ENCODE measurements at regions not wholly inside any gene's neighbourhood (a gene's known extent, or its start where the extent isn't known, plus 50 kb on each side); places are given as distances from the start of the nearest gene placed in this dataset.

DNA sequence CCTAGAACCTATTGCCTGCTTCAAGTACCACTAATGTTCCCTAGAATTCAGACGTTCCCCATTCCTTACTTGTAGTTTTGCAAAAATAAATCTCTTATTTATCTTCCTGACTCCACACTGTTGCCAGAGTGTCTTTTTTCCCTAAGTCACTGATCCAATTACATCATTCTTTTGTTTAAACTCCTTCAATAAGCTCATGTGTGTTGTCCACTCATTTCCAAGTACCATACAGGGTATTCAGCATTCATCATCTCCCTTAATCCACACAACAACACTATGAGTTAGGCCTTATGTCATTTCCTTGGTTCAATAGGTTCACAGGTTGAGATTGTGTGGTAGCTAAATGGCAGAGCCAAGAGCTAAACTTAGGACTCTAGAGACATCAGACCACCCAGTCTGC is 119.9 kb upstream of the RHOBTB1 start:
- Histone ChIP-seq H3K9me3 (no peaks in the 10 kb centered on the region), H3K27me3 (no peaks in the 10 kb centered on the region), H3K27ac (no peak overlapping the region), H3K4me1 (no peaks in the 10 kb centered on the region), H3K4me3 (no peak overlapping the region), H3K36me3 (no peaks in the 10 kb centered on the region)
- intact Hi-C loops (cut with DNase I; ENCODE audit: low total_unique reads), result loop anchor here (5.0 kb wide), 1 partner anchor 967 kb away; no protein-coding TSS in a partner anchor
- TF ChIP-seq, protein P1, sequence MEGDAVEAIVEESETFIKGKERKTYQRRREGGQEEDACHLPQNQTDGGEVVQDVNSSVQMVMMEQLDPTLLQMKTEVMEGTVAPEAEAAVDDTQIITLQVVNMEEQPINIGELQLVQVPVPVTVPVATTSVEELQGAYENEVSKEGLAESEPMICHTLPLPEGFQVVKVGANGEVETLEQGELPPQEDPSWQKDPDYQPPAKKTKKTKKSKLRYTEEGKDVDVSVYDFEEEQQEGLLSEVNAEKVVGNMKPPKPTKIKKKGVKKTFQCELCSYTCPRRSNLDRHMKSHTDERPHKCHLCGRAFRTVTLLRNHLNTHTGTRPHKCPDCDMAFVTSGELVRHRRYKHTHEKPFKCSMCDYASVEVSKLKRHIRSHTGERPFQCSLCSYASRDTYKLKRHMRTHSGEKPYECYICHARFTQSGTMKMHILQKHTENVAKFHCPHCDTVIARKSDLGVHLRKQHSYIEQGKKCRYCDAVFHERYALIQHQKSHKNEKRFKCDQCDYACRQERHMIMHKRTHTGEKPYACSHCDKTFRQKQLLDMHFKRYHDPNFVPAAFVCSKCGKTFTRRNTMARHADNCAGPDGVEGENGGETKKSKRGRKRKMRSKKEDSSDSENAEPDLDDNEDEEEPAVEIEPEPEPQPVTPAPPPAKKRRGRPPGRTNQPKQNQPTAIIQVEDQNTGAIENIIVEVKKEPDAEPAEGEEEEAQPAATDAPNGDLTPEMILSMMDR (IDR thresholded peaks at IDR 0.05), result no peak
- no peak for TF ChIP-seq POLR2A (IDR thresholded peaks at IDR 0.05)
- no peak for TF ChIP-seq POLR2AphosphoS5 (IDR thresholded peaks at IDR 0.05)
- no peak for DNase-seq (ENCODE audit: low spot score in 2 of 2)

DNA sequence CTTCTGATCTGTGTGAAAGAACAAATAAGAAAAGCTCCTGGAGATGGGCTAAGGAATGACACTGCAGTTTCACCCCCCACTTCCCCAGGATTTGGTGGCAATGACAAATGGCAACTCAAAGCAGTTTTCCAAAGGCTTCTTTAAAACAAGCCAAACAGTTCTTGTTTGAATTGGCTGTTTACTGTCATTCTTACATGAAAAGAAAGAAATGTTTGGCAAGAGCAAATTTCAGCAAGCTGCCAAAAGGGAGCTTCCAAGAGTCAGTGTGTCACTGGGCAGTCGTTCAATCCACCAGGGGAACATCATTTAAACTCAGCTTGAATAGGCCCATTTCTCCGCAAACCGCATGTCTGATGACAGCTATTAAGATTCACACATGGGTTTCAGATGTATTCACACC is 119.0 kb upstream of the RHOBTB1 start:
- no peak overlapping the region for H3K27ac ChIP-seq
- no peaks in the 10 kb centered on the region for H3K36me3 ChIP-seq
- no peaks in the 10 kb centered on the region for H3K4me1 ChIP-seq
- no peaks in the 10 kb centered on the region for H3K27me3 ChIP-seq
- H3K9me3 ChIP-seq, result no peaks in the 10 kb centered on the region
- no peak for DNase-seq (ENCODE audit: low spot score in 2 of 2)
- peak in 1 of 3 donors; percentile 46 for TF ChIP-seq POLR2AphosphoS5 (IDR thresholded peaks at IDR 0.05)
- no peak for TF ChIP-seq POLR2A (IDR thresholded peaks at IDR 0.05)
- H3K4me3 ChIP-seq, result no peak overlapping the region
- intact Hi-C loops (cut with DNase I; ENCODE audit: low total_unique reads), result loop anchor here (5.0 kb wide), 1 partner anchor 966 kb away; no protein-coding TSS in a partner anchor

DNA sequence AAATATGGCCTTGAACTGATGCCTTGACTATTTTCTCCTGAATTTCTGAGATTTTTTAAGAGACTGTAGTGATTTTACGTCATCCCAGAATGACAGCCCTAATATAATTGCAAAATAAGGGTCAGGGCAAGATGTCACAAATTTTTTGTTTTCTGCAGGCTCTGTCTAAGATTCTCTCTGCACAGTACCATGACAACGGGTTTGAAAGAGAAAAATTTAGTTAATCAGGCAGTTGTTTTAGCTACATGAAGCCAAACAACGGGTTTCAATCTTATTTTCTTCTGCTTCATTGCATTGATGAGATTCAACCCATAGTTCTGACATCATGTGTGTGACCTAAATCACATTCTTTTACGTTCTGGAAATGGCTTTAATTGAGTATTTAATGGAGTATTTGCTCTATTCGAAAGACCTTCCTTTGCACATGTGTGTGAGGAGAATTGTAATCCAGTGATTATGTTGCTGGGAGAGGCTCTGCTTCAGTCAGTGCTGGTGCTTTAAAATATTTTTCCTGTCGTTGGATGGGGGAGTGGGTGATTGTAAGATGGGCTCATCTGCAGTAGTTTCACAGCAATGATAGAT is 118.0 kb upstream of the RHOBTB1 start:
- H3K9me3 ChIP-seq, result no peaks in the 10 kb centered on the region
- H3K36me3 ChIP-seq, result no peaks in the 10 kb centered on the region
- H3K4me3 ChIP-seq, result no peak overlapping the region
- H3K27me3 ChIP-seq, result no peaks in the 10 kb centered on the region
- no peak overlapping the region for H3K27ac ChIP-seq
- DNase-seq (ENCODE audit: low spot score in 2 of 2), result no peak
- intact Hi-C loops (cut with DNase I; ENCODE audit: low total_unique reads), result loop anchor here (5.0 kb wide), 1 partner anchor 965 kb away; no protein-coding TSS in a partner anchor
- TF ChIP-seq, protein P1 (IDR thresholded peaks at IDR 0.05), result no peak
- no peak for TF ChIP-seq POLR2A (IDR thresholded peaks at IDR 0.05)
- TF ChIP-seq POLR2AphosphoS5 (IDR thresholded peaks at IDR 0.05), result no peak
- no peaks in the 10 kb centered on the region for H3K4me1 ChIP-seq

DNA sequence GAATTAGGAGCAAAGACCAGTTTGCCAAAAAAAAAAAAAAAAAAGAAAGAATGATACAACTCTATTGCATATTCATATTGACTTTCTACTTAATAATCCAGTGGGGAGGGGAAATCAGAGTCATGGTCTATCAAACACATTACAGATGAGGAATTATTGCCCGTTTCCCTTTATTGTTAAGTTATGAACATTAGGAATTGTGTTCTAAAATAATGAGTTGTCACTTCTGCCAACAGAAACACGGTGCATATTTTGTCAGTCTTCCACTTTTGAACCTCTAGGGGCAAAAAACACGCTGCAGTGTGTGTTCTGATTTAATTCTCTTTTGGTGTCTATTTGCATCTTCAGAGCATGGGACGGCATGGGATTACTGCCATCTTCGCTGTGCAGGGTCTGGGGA is 115.7 kb upstream of the RHOBTB1 start:
- Histone ChIP-seq H3K27ac (no peak overlapping the region), H3K36me3 (no peaks in the 10 kb centered on the region), H3K27me3 (no peaks in the 10 kb centered on the region), H3K9me3 (no peaks in the 10 kb centered on the region), H3K4me1 (no peaks in the 10 kb centered on the region), H3K4me3 (no peak overlapping the region)
- DNase-seq (ENCODE audit: low spot score in 2 of 2), result no peak
- intact Hi-C loops (cut with DNase I; ENCODE audit: low total_unique reads), result loop anchor here (5.0 kb wide), 1 partner anchor 962 kb away; no protein-coding TSS in a partner anchor
- no peak for TF ChIP-seq POLR2A (IDR thresholded peaks at IDR 0.05)
- TF ChIP-seq POLR2AphosphoS5 (IDR thresholded peaks at IDR 0.05), result no peak
- TF ChIP-seq, protein P1 (IDR thresholded peaks at IDR 0.05), result no peak

DNA sequence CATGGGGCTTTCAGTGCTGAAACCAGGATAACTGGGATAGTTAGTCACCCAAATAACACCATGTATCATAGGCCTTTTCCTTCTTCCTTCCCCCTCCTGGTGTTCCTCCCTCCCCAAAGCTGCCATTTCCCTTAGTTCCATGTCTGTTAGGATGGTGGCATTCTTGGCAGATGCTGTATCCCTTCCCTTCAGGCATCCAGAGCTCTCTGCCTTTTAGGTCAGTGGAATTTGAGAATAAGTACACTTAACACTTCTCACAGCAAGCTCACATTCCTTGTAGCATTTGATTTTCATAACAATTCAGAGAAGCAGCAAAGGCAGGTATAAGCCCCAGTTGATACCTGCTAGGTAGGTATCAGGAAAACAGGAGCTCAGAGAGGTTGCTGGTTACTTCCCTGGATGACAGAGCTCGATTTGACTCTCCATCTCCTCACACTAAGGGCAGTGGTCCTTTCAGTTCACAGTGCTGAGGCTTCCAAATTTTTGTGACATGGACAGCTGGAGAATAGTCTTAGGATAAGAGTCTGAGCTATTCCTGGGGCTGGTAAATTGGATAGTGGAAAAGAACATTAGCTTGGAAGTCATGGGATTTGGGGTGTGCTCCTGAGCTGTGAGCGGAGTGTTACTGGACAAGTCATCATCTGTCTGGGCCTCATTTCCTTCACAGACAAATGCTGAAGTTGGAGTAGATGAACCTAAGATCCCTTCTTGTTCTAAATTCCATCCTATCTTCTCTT is 108.7 kb upstream of the RHOBTB1 start:
- Histone ChIP-seq H3K36me3 (no peaks in the 10 kb centered on the region), H3K27me3 (no peaks in the 10 kb centered on the region), H3K4me3 (no peak overlapping the region), H3K27ac (no peak overlapping the region), H3K4me1 (no peaks in the 10 kb centered on the region), H3K9me3 (no peaks in the 10 kb centered on the region)
- no peak for DNase-seq (ENCODE audit: low spot score in 2 of 2)
- no peak for TF ChIP-seq POLR2AphosphoS5 (IDR thresholded peaks at IDR 0.05)
- intact Hi-C loops (cut with DNase I; ENCODE audit: low total_unique reads), result no loop called here

DNA sequence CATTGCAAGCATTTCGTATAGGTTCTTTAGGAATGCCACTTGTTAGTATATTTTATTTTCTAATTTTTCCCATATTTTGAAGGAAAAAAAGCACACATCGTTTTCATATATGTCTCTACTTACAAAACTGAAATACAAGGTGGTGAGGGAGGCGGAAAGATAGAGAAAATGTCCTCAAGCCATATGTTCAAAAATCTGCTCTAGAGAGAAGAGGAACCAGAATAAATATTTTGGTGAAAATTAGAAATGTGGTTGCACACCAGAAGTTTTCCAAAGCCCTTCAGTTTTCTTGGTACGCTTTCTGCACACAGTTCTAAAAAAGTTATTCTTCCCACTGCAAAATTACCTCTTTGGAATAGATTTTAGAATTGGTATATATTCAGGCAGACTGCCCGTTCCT is 107.4 kb upstream of the RHOBTB1 start:
- Histone ChIP-seq H3K9me3 (no peaks in the 10 kb centered on the region), H3K27ac (no peak overlapping the region), H3K27me3 (no peaks in the 10 kb centered on the region), H3K4me3 (no peak overlapping the region), H3K36me3 (no peaks in the 10 kb centered on the region), H3K4me1 (no peaks in the 10 kb centered on the region)
- DNase-seq (ENCODE audit: low spot score in 2 of 2), result no peak
- intact Hi-C loops (cut with DNase I; ENCODE audit: low total_unique reads), result no loop called here
- TF ChIP-seq, protein P1 (IDR thresholded peaks at IDR 0.05), result no peak
- TF ChIP-seq POLR2AphosphoS5 (IDR thresholded peaks at IDR 0.05), result no peak
- TF ChIP-seq POLR2A (IDR thresholded peaks at IDR 0.05), result no peak

Data from breast epithelium (tissue), 4 donors.